H1 (cell line): ENCODE measurements at regions not wholly inside any gene's neighbourhood (a gene's known extent, or its start where the extent isn't known, plus 50 kb on each side); places are given as distances from the start of the nearest gene placed in this dataset.

Experiments
- CTCF ChIA-PET: fragments of 300-600 bp; sonication (Branson Sonifier 250); formaldehyde crosslinking; loops from one replicate; lab custom pipeline; 2021; ENCODE audit not compliant: partially characterized antibody; lab: Charles Lee
- POLR2A ChIA-PET: fragments of 300-600 bp; sonication (Branson Sonifier 250); formaldehyde crosslinking; loops from one replicate; lab custom pipeline; 2021; ENCODE audit warnings: inconsistent platforms; ENCODE audit not compliant: partially characterized antibody; lab: Charles Lee
- DNase-seq, 2 experiments: peaks; one replicate each; pipeline versions ENCODE4 v3.0.0 to v3.0.0-alpha.2; 2010 to 2022; ENCODE audit warnings: low spot score in 2 of 2, low read depth in 1 of 2, mixed read lengths in 1 of 2
- FAIRE-seq: peaks from 2 replicates; lab custom pipeline; 2011; peaks lifted over from hg19 to GRCh38; lab: Jason Lieb, UNC
- H2AFZ ChIP-seq: 2 replicates; pipeline ENCODE4 v1.8.1; 2012; ENCODE audit warnings: low read length, inconsistent platforms
- H2AK5ac ChIP-seq: 2 replicates; pipeline ENCODE4 v1.6.1; 2013; ENCODE audit warnings: low read depth, low read length
- H2BK120ac ChIP-seq: replicated peaks from 2 replicates; pipeline ENCODE3; 2013; ENCODE audit warnings: low read depth, low read length, inconsistent platforms
- H2BK12ac ChIP-seq: 2 replicates; pipeline ENCODE4 v1.6.1; 2013; ENCODE audit warnings: low read depth, low read length
- H2BK15ac ChIP-seq: 2 replicates; pipeline ENCODE4 v1.6.1; 2013; ENCODE audit warnings: low read length
- H2BK20ac ChIP-seq: 2 replicates; pipeline ENCODE4 v1.6.1; 2013; ENCODE audit warnings: low read length
- H2BK5ac ChIP-seq: 2 replicates; pipeline ENCODE4 v1.6.1; 2013; ENCODE audit warnings: low read depth, low read length
- H3K14ac ChIP-seq: 2 replicates; pipeline ENCODE4 v1.6.1; 2013; ENCODE audit warnings: inconsistent platforms; ENCODE audit not compliant: insufficient read length
- H3K18ac ChIP-seq: 2 replicates; pipeline ENCODE4 v1.6.1; 2013; ENCODE audit warnings: low read length; ENCODE audit errors: extremely low read depth
- H3K23ac ChIP-seq: 2 replicates; pipeline ENCODE4 v1.6.1; 2013; ENCODE audit warnings: inconsistent platforms; ENCODE audit not compliant: insufficient read length
- H3K23me2 ChIP-seq: 2 replicates; pipeline ENCODE4 v1.6.1; 2013; ENCODE audit warnings: low read depth, low read length
- H3K27ac ChIP-seq: 2 replicates; pipeline ENCODE4 v1.6.1; 2011; ENCODE audit warnings: low read depth, low read length, inconsistent platforms
- H3K27me3 ChIP-seq, 4 experiments: replicated peaks in 1 of 4; 1 replicate in 1 of 4; 2 replicates in 3 of 4; pipeline versions ENCODE4 v1.6.1 to v1.8.1; 2011 to 2013; ENCODE audit warnings: low read length in 3 of 4, mild to moderate bottlenecking in 3 of 4, inconsistent platforms in 2 of 4, mixed read lengths in 2 of 4, moderate library complexity in 1 of 4; ENCODE audit not compliant: control insufficient read depth in 3 of 4, insufficient read depth in 3 of 4; ENCODE audit errors: extremely low read depth in 1 of 4
- H3K36me3 ChIP-seq, 4 experiments: 2 replicates each; pipeline versions ENCODE4 v1.6.1 to v1.8.1; 2011 to 2013; ENCODE audit warnings: mild to moderate bottlenecking in 4 of 4, low read length in 3 of 4, moderate library complexity in 2 of 4, control low read depth in 1 of 4, inconsistent platforms in 1 of 4; ENCODE audit not compliant: insufficient read depth in 4 of 4, control insufficient read depth in 2 of 4
- H3K4ac ChIP-seq: replicated peaks from 2 replicates; pipeline ENCODE3; 2013; ENCODE audit warnings: low read length, low read depth, mixed read lengths, inconsistent platforms; ENCODE audit not compliant: insufficient read length
- H3K4me1 ChIP-seq, 4 experiments: replicated peaks in 1 of 4; 1 replicate in 1 of 4; 2 replicates in 3 of 4; pipeline versions ENCODE4 v1.6.1 to v1.8.1; 2011 to 2013; ENCODE audit warnings: low read length in 3 of 4, inconsistent platforms in 2 of 4, mixed read lengths in 1 of 4; ENCODE audit not compliant: insufficient read depth in 4 of 4, control insufficient read depth in 3 of 4
- H3K4me2 ChIP-seq, 2 experiments: 2 replicates each; pipeline versions ENCODE4 v1.6.1 to v1.8.1; 2011 to 2013; ENCODE audit warnings: low read depth in 2 of 2, low read length in 2 of 2, control low read depth in 1 of 2, inconsistent platforms in 1 of 2, mild to moderate bottlenecking in 1 of 2; ENCODE audit not compliant: insufficient read depth in 1 of 2
- H3K4me3 ChIP-seq, 4 experiments: fragments of 200-600, 300-600 bp in 1 of 4; sonication (generic), shearing (Covaris generic), sonication (Bioruptor Twin) in 1 of 4; 2 replicates each; pipeline versions ENCODE4 v1.5.1 to v1.8.1; 2011 to 2016; ENCODE audit warnings: low read length in 4 of 4, low read depth in 3 of 4, control low read depth in 2 of 4, inconsistent platforms in 2 of 4, mild to moderate bottlenecking in 2 of 4, mixed read lengths in 1 of 4, moderate library complexity in 1 of 4; ENCODE audit not compliant: insufficient read depth in 2 of 4; ENCODE audit errors: extremely low read depth in 1 of 4
- H3K56ac ChIP-seq: replicated peaks from 2 replicates; pipeline ENCODE3; 2013; ENCODE audit warnings: low read depth, mild to moderate bottlenecking, mixed read lengths, low read length, inconsistent platforms; ENCODE audit not compliant: insufficient read length
- H3K79me1 ChIP-seq: 2 replicates; pipeline ENCODE4 v1.6.1; 2013; ENCODE audit warnings: low read depth, low read length, control low read depth
- H3K79me2 ChIP-seq, 2 experiments: 2 replicates each; pipeline versions ENCODE4 v1.6.1 to v1.8.1; 2012 to 2013; ENCODE audit warnings: low read length in 2 of 2, mild to moderate bottlenecking in 2 of 2, inconsistent platforms in 1 of 2; ENCODE audit not compliant: insufficient read depth in 2 of 2, control insufficient read depth in 1 of 2
- H3K9ac ChIP-seq, 4 experiments: replicated peaks in 1 of 4; 1 replicate in 1 of 4; 2 replicates in 3 of 4; pipeline versions ENCODE4 v1.6.1 to v1.8.1; 2011 to 2013; ENCODE audit warnings: low read depth in 3 of 4, low read length in 3 of 4, control low read depth in 2 of 4, mild to moderate bottlenecking in 2 of 4, moderate library complexity in 2 of 4, inconsistent platforms in 1 of 4; ENCODE audit errors: extremely low read depth in 1 of 4
- H3K9me3 ChIP-seq, 2 experiments: 2 replicates each; pipeline versions ENCODE4 v1.6.1 to v1.8.1; 2012 to 2013; ENCODE audit warnings: mild to moderate bottlenecking in 2 of 2, moderate library complexity in 2 of 2, control low read depth in 1 of 2, inconsistent platforms in 1 of 2, low read depth in 1 of 2, low read length in 1 of 2, mixed read lengths in 1 of 2; ENCODE audit not compliant: insufficient read depth in 2 of 2
- H4K20me1 ChIP-seq, 2 experiments: replicated peaks in 1 of 2; 2 replicates each; pipeline versions ENCODE3 to v1.8.1; 2011 to 2013; ENCODE audit warnings: inconsistent platforms in 2 of 2, low read length in 2 of 2, mild to moderate bottlenecking in 1 of 2; ENCODE audit not compliant: insufficient read depth in 2 of 2, control insufficient read depth in 1 of 2
- H4K5ac ChIP-seq: 2 replicates; pipeline ENCODE4 v1.6.1; 2013; ENCODE audit warnings: low read length, low read depth, mixed read lengths, inconsistent platforms; ENCODE audit not compliant: insufficient read length
- H4K8ac ChIP-seq: 2 replicates; pipeline ENCODE4 v1.8.0; 2013; ENCODE audit warnings: mild to moderate bottlenecking, moderate library complexity, low read length, inconsistent platforms; ENCODE audit not compliant: insufficient read depth; ENCODE audit errors: extremely low read depth
- H4K91ac ChIP-seq: replicated peaks from 2 replicates; pipeline ENCODE3; 2013; ENCODE audit warnings: low read length, mixed read lengths, inconsistent platforms; ENCODE audit not compliant: insufficient read length
- ATF2 ChIP-seq: IDR thresholded peaks from 2 replicates; pipeline ENCODE4 v1.6.1; 2012; ENCODE audit warnings: low read length, inconsistent platforms
- BACH1 ChIP-seq: IDR thresholded peaks from 2 replicates; pipeline ENCODE4 v1.6.1; 2012; ENCODE audit warnings: low read length, improper control_type of control experiment
- MAX ChIP-seq: IDR thresholded peaks from 2 replicates; pipeline ENCODE4 v1.6.1; 2012; ENCODE audit warnings: inconsistent platforms
- RNF2 ChIP-seq: fragments of 200-900, 300-1000 bp; sonication (generic); IDR thresholded peaks from 2 replicates; pipeline ENCODE4 v1.7.1; 2016; ENCODE audit warnings: borderline replicate concordance, low read depth, mild to moderate bottlenecking, antibody characterized with exemption, low read length; ENCODE audit not compliant: poor library complexity, severe bottlenecking; ENCODE audit errors: missing control alignments
- ZNF274 ChIP-seq: IDR thresholded peaks from 2 replicates; pipeline ENCODE4 v1.7.0; 2012; ENCODE audit warnings: low read length, borderline replicate concordance; ENCODE audit errors: extremely low read depth
- WGBS, 2 experiments: shearing (Covaris generic) in 1 of 2; methylation state at CpG; one replicate each; pipeline versions ENCODE4 v1.1.6 to v1.1.7; 2013 to 2015; ENCODE audit warnings: low lambda C conversion rate in 2 of 2, mixed read lengths in 2 of 2, inconsistent platforms in 1 of 2, low coverage in 1 of 2, missing lambda C conversion rate in 1 of 2; ENCODE audit not compliant: insufficient replicate concordance in 2 of 2, insufficient coverage in 1 of 2, insufficient read length in 1 of 2; ENCODE audit errors: extremely low coverage in 1 of 2, missing lambda C conversion rate in 1 of 2; 5-methylcytosine and 5-hydroxymethylcytosine counted together

- H4K91ac ChIP-seq: no peak overlapping the region
- no peaks in the 10 kb centered on the region for H3K79me1 ChIP-seq
- H3K9ac ChIP-seq: no peak overlapping the region
- H3K4me3 ChIP-seq: no peak overlapping the region
- DNase-seq (no peak), FAIRE-seq (no peak)
- no peaks in the 10 kb centered on the region for H3K9me3 ChIP-seq
- H3K27ac ChIP-seq: no peak overlapping the region
- H2BK5ac ChIP-seq: no peak overlapping the region
- H3K14ac ChIP-seq: no peak overlapping the region
- no peak overlapping the region for H3K18ac ChIP-seq
- no peaks in the 10 kb centered on the region for H3K27me3 ChIP-seq
- H4K5ac ChIP-seq: no peak overlapping the region
- no peak overlapping the region for H2BK12ac ChIP-seq
- H3K4me1 ChIP-seq: no peaks in the 10 kb centered on the region
- WGBS, 2 experiments: 94% methylated on average over 1 of the region's 1 CpG; no CpG with 5 or more reads in 1 of the 2 experiments
- H2AFZ ChIP-seq: no peak overlapping the region
- H3K36me3 ChIP-seq: no peaks in the 10 kb centered on the region
- no peak overlapping the region for H3K56ac ChIP-seq
- no peak overlapping the region for H3K4ac ChIP-seq
- ChIA-PET CTCF (no interaction called here), POLR2A (no interaction called here)
- no peak overlapping the region for H4K8ac ChIP-seq
- H2AK5ac ChIP-seq: no peak overlapping the region
- H3K23ac ChIP-seq: no peak overlapping the region
- H2BK120ac ChIP-seq: no peak overlapping the region
- no peaks in the 10 kb centered on the region for H3K23me2 ChIP-seq
- no peak overlapping the region for H3K4me2 ChIP-seq
- H3K79me2 ChIP-seq: no peaks in the 10 kb centered on the region
- no peak overlapping the region for H2BK20ac ChIP-seq
- no peaks in the 10 kb centered on the region for H4K20me1 ChIP-seq
- no peak overlapping the region for H2BK15ac ChIP-seq
- TF ChIP-seq ATF2 (no peak), ZNF274 (no peak), RNF2 (no peak), MAX (no peak), BACH1 (no peak)
Observed at GRCh38 chr3:73694983-73695757, 70.4 kb upstream of the PDZRN3 start.
